ENCODE measurements at regions not wholly inside any gene's neighbourhood (a gene's known extent, or its start where the extent isn't known, plus 50 kb on each side); places are given as distances from the start of the nearest gene placed in this dataset.
"Not testable (repeated sequence)": the region's sequence is repeated elsewhere in the genome, so short reads cannot be mapped to it uniquely, and the experiment has no call there.

DNA sequence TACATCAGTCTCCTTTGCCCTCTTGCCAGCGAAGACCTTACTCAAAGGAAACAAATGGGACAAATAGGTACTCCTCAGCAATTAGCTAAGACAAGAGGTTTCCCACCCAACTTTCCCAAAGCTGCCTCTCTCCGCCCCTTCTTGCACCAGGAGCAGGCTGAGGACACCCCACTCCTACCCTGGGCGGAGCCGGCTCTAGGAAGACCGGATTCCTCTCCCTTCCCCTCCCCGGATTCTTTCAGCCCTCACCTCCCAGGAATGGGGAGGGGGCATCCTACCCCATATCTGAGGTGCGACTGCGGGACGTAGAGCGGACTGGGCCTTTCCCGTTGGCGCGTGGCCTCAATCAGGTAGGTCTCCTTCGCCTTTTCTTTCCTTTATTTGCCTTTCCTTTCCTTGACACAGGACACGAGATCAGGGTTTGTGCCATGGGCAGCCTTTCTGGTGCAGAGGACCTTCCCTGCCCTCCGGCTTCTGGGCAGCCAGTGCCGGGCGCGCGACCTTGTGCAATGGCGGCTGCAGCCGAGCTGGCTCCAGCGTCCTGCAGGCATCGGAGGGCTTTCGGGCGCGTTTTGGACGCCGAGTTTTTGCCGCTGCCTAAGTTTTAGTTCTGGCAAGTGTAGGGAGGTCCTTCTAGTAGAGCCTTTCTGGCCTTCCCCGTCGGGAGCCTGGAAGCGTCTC is 279.9 kb downstream of the PLS3 start:
- H3K79me2 ChIP-seq (ENCODE audit: control insufficient read depth, insufficient read depth, low read length); FAIRE-seq; RAD21 ChIA-PET (ENCODE audit: unreplicated experiment); ATAC-seq; H3K4me3 ChIP-seq; H3K27ac ChIP-seq (ENCODE audit: control insufficient read depth, insufficient read depth); H3K4me2 ChIP-seq (ENCODE audit: control insufficient read depth, insufficient read depth); H4K20me1 ChIP-seq (ENCODE audit: control insufficient read depth, insufficient read depth); H3K36me3 ChIP-seq (ENCODE audit: control insufficient read depth in 2 of 2, insufficient read depth in 2 of 2, low read length in 1 of 2); CTCF ChIA-PET; H3K27me3 ChIP-seq (replicated peaks in 1 of 2; ENCODE audit: control insufficient read depth in 2 of 2, insufficient read depth in 2 of 2, low read length in 1 of 2); H3K4me1 ChIP-seq (ENCODE audit: control insufficient read depth, insufficient read depth, low read length); POLR2A ChIA-PET; in situ Hi-C loops (cut with MboI); H2AFZ ChIP-seq (ENCODE audit: control insufficient read depth, low read depth, low read length); H3K9me3 ChIP-seq (replicated peaks; ENCODE audit: control insufficient read depth, insufficient read depth, low read length); SMC1A ChIA-PET (ENCODE audit: uncharacterized antibody, unreplicated experiment); H3K9ac ChIP-seq (ENCODE audit: control insufficient read depth, insufficient read depth, low read length); BruUV-seq (replicated peaks); DNase-seq (ENCODE audit: low read depth, low spot score); intact Hi-C loops (cut with micrococcal nuclease; ENCODE audit: unreplicated experiment): not testable (repeated sequence)
- WGBS (ENCODE audit: insufficient coverage, insufficient replicate concordance, low lambda C conversion rate, missing lambda C conversion rate) = 24% methylated on average over 5 of the region's 33 CpGs

- in situ Hi-C loops (cut with MboI); DNase-seq (ENCODE audit: low read depth, low spot score); H3K4me1 ChIP-seq (ENCODE audit: control insufficient read depth, insufficient read depth, low read length); H3K4me2 ChIP-seq (ENCODE audit: control insufficient read depth, insufficient read depth); H2AFZ ChIP-seq (ENCODE audit: control insufficient read depth, low read depth, low read length); RAD21 ChIA-PET (ENCODE audit: unreplicated experiment); H3K4me3 ChIP-seq; H3K27ac ChIP-seq (ENCODE audit: control insufficient read depth, insufficient read depth); POLR2A ChIA-PET; H3K9me3 ChIP-seq (replicated peaks; ENCODE audit: control insufficient read depth, insufficient read depth, low read length); H4K20me1 ChIP-seq (ENCODE audit: control insufficient read depth, insufficient read depth); ATAC-seq; CTCF ChIA-PET; SMC1A ChIA-PET (ENCODE audit: uncharacterized antibody, unreplicated experiment); FAIRE-seq; H3K27me3 ChIP-seq (replicated peaks in 1 of 2; ENCODE audit: control insufficient read depth in 2 of 2, insufficient read depth in 2 of 2, low read length in 1 of 2); BruUV-seq (replicated peaks); intact Hi-C loops (cut with micrococcal nuclease; ENCODE audit: unreplicated experiment); H3K79me2 ChIP-seq (ENCODE audit: control insufficient read depth, insufficient read depth, low read length); H3K36me3 ChIP-seq (ENCODE audit: control insufficient read depth in 2 of 2, insufficient read depth in 2 of 2, low read length in 1 of 2); H3K9ac ChIP-seq (ENCODE audit: control insufficient read depth, insufficient read depth, low read length): not testable (repeated sequence)
- no CpG with 5 or more reads among the region's 23 CpGs for WGBS (ENCODE audit: insufficient coverage, insufficient replicate concordance, low lambda C conversion rate, missing lambda C conversion rate)
Observed at GRCh38 chrX:115850986-115851385, 290.0 kb downstream of the PLS3 start.

GRCh38 chrX:115853260-115853659 is 292.3 kb downstream of the PLS3 start:
- ATAC-seq; DNase-seq (ENCODE audit: low read depth, low spot score); H4K20me1 ChIP-seq (ENCODE audit: control insufficient read depth, insufficient read depth); H3K79me2 ChIP-seq (ENCODE audit: control insufficient read depth, insufficient read depth, low read length); H3K27ac ChIP-seq (ENCODE audit: control insufficient read depth, insufficient read depth); BruUV-seq (replicated peaks); H3K4me1 ChIP-seq (ENCODE audit: control insufficient read depth, insufficient read depth, low read length); H3K9ac ChIP-seq (ENCODE audit: control insufficient read depth, insufficient read depth, low read length); H3K9me3 ChIP-seq (replicated peaks; ENCODE audit: control insufficient read depth, insufficient read depth, low read length); FAIRE-seq; CTCF ChIA-PET; H3K27me3 ChIP-seq (replicated peaks in 1 of 2; ENCODE audit: control insufficient read depth in 2 of 2, insufficient read depth in 2 of 2, low read length in 1 of 2); SMC1A ChIA-PET (ENCODE audit: uncharacterized antibody, unreplicated experiment); intact Hi-C loops (cut with micrococcal nuclease; ENCODE audit: unreplicated experiment); H3K4me2 ChIP-seq (ENCODE audit: control insufficient read depth, insufficient read depth); RAD21 ChIA-PET (ENCODE audit: unreplicated experiment); in situ Hi-C loops (cut with MboI); H2AFZ ChIP-seq (ENCODE audit: control insufficient read depth, low read depth, low read length); H3K36me3 ChIP-seq (ENCODE audit: control insufficient read depth in 2 of 2, insufficient read depth in 2 of 2, low read length in 1 of 2); POLR2A ChIA-PET; H3K4me3 ChIP-seq: not testable (repeated sequence)
- no CpG with 5 or more reads among the region's 32 CpGs for WGBS (ENCODE audit: insufficient coverage, insufficient replicate concordance, low lambda C conversion rate, missing lambda C conversion rate)

DNA sequence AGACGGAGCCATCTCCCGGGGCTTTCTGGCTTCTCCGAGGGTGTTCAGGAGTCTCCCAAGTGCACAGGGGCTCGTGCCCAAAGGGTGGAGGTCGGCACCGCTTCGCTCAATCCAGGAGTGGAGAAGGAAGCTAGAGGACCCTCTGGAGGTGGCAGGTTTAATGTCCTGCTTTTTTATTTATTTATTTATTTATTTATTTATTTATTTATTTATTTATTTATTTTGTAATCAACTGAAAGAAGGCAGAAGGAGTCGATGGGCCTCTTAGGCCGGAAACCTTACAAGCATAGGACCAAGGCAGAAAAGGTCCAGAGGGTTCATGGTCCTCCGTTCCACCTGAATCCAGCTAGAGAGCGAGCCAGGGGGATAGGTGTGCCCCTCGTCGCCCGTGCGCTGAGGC is 289.4 kb upstream of the AGTR2 start:
- H3K9me3 ChIP-seq (replicated peaks; ENCODE audit: control insufficient read depth, insufficient read depth, low read length); DNase-seq (ENCODE audit: low read depth, low spot score); H3K4me2 ChIP-seq (ENCODE audit: control insufficient read depth, insufficient read depth); intact Hi-C loops (cut with micrococcal nuclease; ENCODE audit: unreplicated experiment); RAD21 ChIA-PET (ENCODE audit: unreplicated experiment); H2AFZ ChIP-seq (ENCODE audit: control insufficient read depth, low read depth, low read length); SMC1A ChIA-PET (ENCODE audit: uncharacterized antibody, unreplicated experiment); H3K27me3 ChIP-seq (replicated peaks in 1 of 2; ENCODE audit: control insufficient read depth in 2 of 2, insufficient read depth in 2 of 2, low read length in 1 of 2); POLR2A ChIA-PET; ATAC-seq; in situ Hi-C loops (cut with MboI); H3K4me3 ChIP-seq; H3K4me1 ChIP-seq (ENCODE audit: control insufficient read depth, insufficient read depth, low read length); CTCF ChIA-PET; H3K79me2 ChIP-seq (ENCODE audit: control insufficient read depth, insufficient read depth, low read length); FAIRE-seq; H3K36me3 ChIP-seq (ENCODE audit: control insufficient read depth in 2 of 2, insufficient read depth in 2 of 2, low read length in 1 of 2); BruUV-seq (replicated peaks); H4K20me1 ChIP-seq (ENCODE audit: control insufficient read depth, insufficient read depth); H3K9ac ChIP-seq (ENCODE audit: control insufficient read depth, insufficient read depth, low read length); H3K27ac ChIP-seq (ENCODE audit: control insufficient read depth, insufficient read depth): not testable (repeated sequence)
- 83% methylated on average over 2 of the region's 15 CpGs for whole genome bisulfite sequencing (ENCODE audit: insufficient coverage, insufficient replicate concordance, low lambda C conversion rate, missing lambda C conversion rate)

All from GM12878 (cell line).